ENCODE measurements at regions not wholly inside any gene's neighbourhood (a gene's known extent, or its start where the extent isn't known, plus 50 kb on each side); places are given as distances from the start of the nearest gene placed in this dataset.

DNA sequence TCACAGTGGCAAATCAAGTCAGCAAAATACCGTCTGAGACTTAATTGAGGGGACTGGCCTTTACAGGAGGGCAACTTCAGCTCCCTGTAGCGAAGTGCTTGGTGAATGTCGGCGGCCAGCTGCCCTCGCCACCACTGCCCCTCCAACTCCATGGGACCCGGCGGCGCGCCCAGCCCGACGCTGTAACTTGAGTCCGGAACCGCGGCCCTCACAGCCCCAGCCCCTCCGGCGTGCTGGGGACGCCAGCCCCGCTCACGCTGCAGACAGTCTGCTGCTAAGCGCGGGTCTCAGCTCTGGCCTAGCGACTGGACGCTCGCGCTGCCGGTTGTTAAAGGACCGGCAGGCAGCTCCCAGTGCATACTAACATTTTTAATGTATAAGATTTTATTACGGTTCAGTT, 113.4 kb upstream of the NUPR2 start:
- no peak for DNase-seq
- H3K27me3 ChIP-seq (ENCODE audit: insufficient read depth, low read depth), result 0 out of 2 replicates have a peak, but pooled peaks cover 2% of the 10 kb centered on the region
- no peaks in the 10 kb centered on the region for H4K20me1 ChIP-seq (ENCODE audit: insufficient read depth)
- H3K4me3 ChIP-seq, result no peak overlapping the region
- no peak overlapping the region for H3K27ac ChIP-seq
- H3K79me2 ChIP-seq (ENCODE audit: low read depth), result no peaks in the 10 kb centered on the region
- no peak overlapping the region for H2AFZ ChIP-seq
- H3K36me3 ChIP-seq (ENCODE audit: low read depth), result no peaks in the 10 kb centered on the region
- no TSS peak for BruUV-seq (replicated peaks)
- no peaks in the 10 kb centered on the region for H3F3A ChIP-seq (ENCODE audit: insufficient read depth, low read depth)
- no peak for TF ChIP-seq EZH2 (IDR thresholded peaks at IDR 0.05; ENCODE audit: low read depth)
- TF ChIP-seq, protein P1, sequence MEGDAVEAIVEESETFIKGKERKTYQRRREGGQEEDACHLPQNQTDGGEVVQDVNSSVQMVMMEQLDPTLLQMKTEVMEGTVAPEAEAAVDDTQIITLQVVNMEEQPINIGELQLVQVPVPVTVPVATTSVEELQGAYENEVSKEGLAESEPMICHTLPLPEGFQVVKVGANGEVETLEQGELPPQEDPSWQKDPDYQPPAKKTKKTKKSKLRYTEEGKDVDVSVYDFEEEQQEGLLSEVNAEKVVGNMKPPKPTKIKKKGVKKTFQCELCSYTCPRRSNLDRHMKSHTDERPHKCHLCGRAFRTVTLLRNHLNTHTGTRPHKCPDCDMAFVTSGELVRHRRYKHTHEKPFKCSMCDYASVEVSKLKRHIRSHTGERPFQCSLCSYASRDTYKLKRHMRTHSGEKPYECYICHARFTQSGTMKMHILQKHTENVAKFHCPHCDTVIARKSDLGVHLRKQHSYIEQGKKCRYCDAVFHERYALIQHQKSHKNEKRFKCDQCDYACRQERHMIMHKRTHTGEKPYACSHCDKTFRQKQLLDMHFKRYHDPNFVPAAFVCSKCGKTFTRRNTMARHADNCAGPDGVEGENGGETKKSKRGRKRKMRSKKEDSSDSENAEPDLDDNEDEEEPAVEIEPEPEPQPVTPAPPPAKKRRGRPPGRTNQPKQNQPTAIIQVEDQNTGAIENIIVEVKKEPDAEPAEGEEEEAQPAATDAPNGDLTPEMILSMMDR (conservative IDR thresholded peaks at IDR 0.05), result no peak
- H3K4me1 ChIP-seq (replicated peaks; ENCODE audit: insufficient read depth), result no peaks in the 10 kb centered on the region
- ChIA-PET POLR2A (ENCODE audit: unreplicated experiment) (no interaction called here), CTCF (no interaction called here)
- intact Hi-C loops (cut with micrococcal nuclease; ENCODE audit: unreplicated experiment), result no loop called here
- H3K9me2 ChIP-seq (ENCODE audit: insufficient read depth), result no peaks in the 10 kb centered on the region
- no peak overlapping the region for H3K4me2 ChIP-seq
- H3K9me3 ChIP-seq (ENCODE audit: insufficient read depth, low read depth), result no peaks in the 10 kb centered on the region

DNA sequence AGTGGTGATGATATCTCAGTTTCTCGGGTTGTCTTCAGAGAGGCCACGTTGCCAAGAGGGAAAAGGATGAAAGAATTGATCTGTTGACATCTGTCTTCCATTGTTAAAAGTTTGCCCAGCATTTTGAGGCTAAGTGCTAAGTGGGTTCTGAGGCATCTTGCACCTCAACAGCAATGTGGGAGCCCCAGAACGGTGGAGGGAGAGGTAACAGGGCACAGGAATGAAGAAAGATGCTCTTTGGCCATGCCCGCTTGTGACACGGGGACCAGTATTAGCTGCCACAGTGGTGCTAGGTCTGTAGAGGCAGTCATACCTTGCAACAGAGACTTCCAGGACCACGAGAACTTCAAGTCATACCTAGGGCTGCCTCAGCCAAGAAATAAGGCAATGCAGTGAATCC, 106.6 kb upstream of the NUPR2 start:
- Histone ChIP-seq H4K20me1 (ENCODE audit: insufficient read depth) (no peaks in the 10 kb centered on the region), H3K9me3 (ENCODE audit: insufficient read depth, low read depth) (no peaks in the 10 kb centered on the region), H3K36me3 (ENCODE audit: low read depth) (no peaks in the 10 kb centered on the region), H2AFZ (no peak overlapping the region), H3K4me3 (no peak overlapping the region), H3K9me2 (ENCODE audit: insufficient read depth) (no peaks in the 10 kb centered on the region), H3K27me3 (ENCODE audit: insufficient read depth, low read depth) (peaks cover 19% of the 10 kb centered on the region; the same call in 1 of the 2 replicates), H3K4me1 (replicated peaks; ENCODE audit: insufficient read depth) (no peaks in the 10 kb centered on the region), H3K79me2 (ENCODE audit: low read depth) (no peaks in the 10 kb centered on the region), H3K27ac (no peak overlapping the region), H3F3A (ENCODE audit: insufficient read depth, low read depth) (no peaks in the 10 kb centered on the region), H3K4me2 (no peak overlapping the region)
- DNase-seq, result no peak
- TF ChIP-seq EZH2 (IDR thresholded peaks at IDR 0.05; ENCODE audit: low read depth), result no peak
- TF ChIP-seq, protein P1 (conservative IDR thresholded peaks at IDR 0.05), result no peak
- no TSS peak for BruUV-seq (replicated peaks)
- intact Hi-C loops (cut with micrococcal nuclease; ENCODE audit: unreplicated experiment), result no loop called here
- POLR2A ChIA-PET (ENCODE audit: unreplicated experiment), result no interaction called here
- CTCF ChIA-PET, result no interaction called here

DNA sequence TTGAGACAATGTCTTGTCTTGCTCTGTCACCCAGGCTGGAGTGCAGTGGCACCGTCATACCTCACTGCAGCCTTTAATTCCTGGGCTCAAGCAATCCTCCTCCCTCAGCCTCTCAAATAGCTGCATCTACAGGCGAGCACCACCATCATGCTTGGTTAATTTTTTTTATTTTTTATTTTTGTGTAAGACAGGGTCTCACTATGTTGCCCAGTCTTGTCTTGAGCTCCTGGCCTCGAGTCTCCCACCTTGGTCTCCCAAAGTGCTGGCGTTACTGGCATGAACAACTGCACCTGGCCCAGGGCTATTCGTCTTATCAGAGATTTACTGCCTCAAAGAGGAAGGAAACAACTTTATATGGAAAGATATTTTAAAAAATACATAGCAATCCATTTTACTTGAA, 102.8 kb upstream of the NUPR2 start:
- no peak overlapping the region for H2AFZ ChIP-seq
- no peak overlapping the region for H3K27ac ChIP-seq
- H3K4me2 ChIP-seq, result no peak overlapping the region
- H3K36me3 ChIP-seq (ENCODE audit: low read depth), result no peaks in the 10 kb centered on the region
- no peaks in the 10 kb centered on the region for H3K79me2 ChIP-seq (ENCODE audit: low read depth)
- 0 out of 2 replicates have a peak, but pooled peaks cover 3% of the 10 kb centered on the region for H3K9me3 ChIP-seq (ENCODE audit: insufficient read depth, low read depth)
- no peaks in the 10 kb centered on the region for H3F3A ChIP-seq (ENCODE audit: insufficient read depth, low read depth)
- intact Hi-C loops (cut with micrococcal nuclease; ENCODE audit: unreplicated experiment), result no loop called here
- no peaks in the 10 kb centered on the region for H3K9me2 ChIP-seq (ENCODE audit: insufficient read depth)
- TF ChIP-seq EZH2 (IDR thresholded peaks at IDR 0.05; ENCODE audit: low read depth), result no peak
- TF ChIP-seq, protein P1 (conservative IDR thresholded peaks at IDR 0.05), result no peak
- ChIA-PET CTCF (no interaction called here), POLR2A (ENCODE audit: unreplicated experiment) (no interaction called here)
- no peak overlapping the region for H3K4me3 ChIP-seq
- H4K20me1 ChIP-seq (ENCODE audit: insufficient read depth), result no peaks in the 10 kb centered on the region
- H3K27me3 ChIP-seq (ENCODE audit: insufficient read depth, low read depth), result peaks cover 26% of the 10 kb centered on the region
- BruUV-seq (replicated peaks), result no TSS peak
- no peaks in the 10 kb centered on the region for H3K4me1 ChIP-seq (replicated peaks; ENCODE audit: insufficient read depth)
- no peak for DNase-seq

Data from PC-9 (cell line).